Activated T-cell treated with anti-CD3 and anti-CD28 coated beads, Interleukin-2, amount 50 U/mL, for 48 hours (primary cell): ENCODE measurements at regions not wholly inside any gene's neighbourhood (a gene's known extent, or its start where the extent isn't known, plus 50 kb on each side); places are given as distances from the start of the nearest gene placed in this dataset.

Experiments
- DNase-seq, 2 experiments: peaks; one replicate each; pipeline ENCODE4 v3.0.0-alpha.2; 2020

- DNase-seq, result no peak
These were observed 186.3 kb upstream of the ATP11B start for GRCh38 chr3:182606905-182607504.

GRCh38 chr3:182608832-182609231 lies 184.5 kb upstream of the ATP11B start:
- no peak for DNase-seq

DNA sequence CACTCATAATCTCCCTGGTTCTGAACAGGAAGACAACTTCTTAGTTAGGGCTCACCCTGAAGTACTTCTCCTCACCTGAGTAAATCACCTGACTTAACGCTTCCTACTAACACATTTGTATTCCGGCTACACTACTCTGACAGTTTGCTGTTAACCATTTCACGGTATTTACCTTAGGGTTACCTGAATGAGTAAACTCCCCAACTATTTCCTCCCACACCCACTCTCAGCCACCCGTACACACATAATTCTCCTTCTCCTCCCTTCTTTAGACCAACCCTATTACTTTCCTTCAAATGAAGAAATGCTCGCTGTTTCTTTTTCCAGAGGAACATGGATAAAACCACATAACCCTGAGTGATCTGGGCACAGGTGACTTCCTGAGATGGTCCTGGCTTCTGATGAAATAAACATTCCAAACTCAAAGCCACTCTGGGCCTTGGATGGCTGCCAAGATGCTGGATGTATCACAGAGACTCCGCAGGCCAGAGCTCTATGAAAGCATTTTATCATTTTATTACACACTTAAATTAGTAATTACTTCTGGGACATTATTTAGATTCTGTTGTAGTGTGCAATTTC lies 183.6 kb upstream of the ATP11B start:
- no peak for DNase-seq

- no peak for DNase-seq
These were observed 181.0 kb upstream of the ATP11B start for GRCh38 chr3:182612332-182612731.

GRCh38 chr3:182617500-182617899 lies 175.8 kb upstream of the ATP11B start:
- DNase-seq, result no peak

- DNase-seq, result no peak
These were observed 175.1 kb upstream of the ATP11B start for GRCh38 chr3:182618085-182618732.

DNA sequence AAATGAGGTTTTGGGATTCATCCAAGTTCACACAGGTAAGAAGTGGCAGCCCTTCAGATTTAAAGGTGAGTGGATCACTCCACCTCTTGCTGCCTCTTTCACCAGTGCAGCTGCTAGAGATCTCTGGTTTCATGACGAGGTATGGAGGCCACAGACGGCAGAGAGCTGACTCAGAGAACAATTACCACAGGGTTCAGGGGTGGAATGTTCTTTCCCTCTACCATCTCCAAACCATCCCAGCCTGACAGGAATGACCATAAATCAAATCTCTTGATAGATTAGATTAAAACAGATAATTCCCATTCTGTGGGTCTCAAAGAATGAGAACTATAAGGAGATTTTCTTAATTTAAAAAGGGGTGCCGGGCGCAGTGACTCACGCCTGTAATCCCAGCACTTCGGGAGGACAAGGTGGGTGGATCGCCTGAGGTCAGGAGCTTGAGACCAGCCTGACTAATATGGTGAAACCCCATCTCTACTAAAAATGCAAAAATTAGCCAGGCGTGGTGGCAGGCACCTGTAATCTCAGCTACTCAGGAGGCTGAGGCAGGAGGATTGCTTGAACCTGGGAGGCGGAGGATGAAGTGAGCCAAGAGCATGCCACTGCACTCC lies 174.2 kb upstream of the ATP11B start:
- no peak for DNase-seq

DNA sequence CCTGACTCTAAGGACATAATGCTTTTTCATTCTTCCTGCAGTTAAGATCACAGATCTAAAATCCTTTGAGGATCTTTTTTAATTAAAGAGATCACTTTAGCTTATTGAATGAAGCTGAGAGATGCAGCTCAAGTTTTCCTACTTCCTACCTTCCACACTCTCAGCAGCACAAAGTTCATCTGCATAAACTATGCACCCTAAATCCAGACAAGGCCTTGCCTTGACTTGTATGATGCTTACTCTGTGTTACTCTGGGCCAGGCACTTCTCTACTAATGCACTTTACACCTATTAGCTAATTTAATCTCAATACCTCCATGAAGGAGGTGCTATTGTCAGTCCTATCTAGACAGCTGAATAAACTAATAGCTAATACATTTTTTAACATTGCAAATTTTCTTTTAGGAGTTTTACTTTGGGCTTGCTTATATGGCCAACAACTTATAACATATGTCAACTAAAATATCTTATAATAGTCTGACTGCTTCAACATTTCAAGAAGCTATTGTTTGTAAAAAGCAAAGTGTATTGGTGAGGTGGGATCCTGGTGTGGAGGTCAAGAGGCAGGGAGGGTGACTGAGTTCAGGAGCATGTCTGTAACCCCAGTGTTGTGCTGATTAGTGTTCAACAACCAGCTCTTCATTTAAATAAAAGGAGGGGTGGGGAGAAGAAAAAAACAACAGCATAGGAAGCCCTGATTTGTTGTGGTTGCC lies 172.4 kb upstream of the ATP11B start:
- DNase-seq, result no peak

GRCh38 chr3:182621435-182622240 lies 171.7 kb upstream of the ATP11B start:
- DNase-seq, result no peak

- no peak for DNase-seq
These were observed 171.1 kb upstream of the ATP11B start for GRCh38 chr3:182622241-182622545.

DNA sequence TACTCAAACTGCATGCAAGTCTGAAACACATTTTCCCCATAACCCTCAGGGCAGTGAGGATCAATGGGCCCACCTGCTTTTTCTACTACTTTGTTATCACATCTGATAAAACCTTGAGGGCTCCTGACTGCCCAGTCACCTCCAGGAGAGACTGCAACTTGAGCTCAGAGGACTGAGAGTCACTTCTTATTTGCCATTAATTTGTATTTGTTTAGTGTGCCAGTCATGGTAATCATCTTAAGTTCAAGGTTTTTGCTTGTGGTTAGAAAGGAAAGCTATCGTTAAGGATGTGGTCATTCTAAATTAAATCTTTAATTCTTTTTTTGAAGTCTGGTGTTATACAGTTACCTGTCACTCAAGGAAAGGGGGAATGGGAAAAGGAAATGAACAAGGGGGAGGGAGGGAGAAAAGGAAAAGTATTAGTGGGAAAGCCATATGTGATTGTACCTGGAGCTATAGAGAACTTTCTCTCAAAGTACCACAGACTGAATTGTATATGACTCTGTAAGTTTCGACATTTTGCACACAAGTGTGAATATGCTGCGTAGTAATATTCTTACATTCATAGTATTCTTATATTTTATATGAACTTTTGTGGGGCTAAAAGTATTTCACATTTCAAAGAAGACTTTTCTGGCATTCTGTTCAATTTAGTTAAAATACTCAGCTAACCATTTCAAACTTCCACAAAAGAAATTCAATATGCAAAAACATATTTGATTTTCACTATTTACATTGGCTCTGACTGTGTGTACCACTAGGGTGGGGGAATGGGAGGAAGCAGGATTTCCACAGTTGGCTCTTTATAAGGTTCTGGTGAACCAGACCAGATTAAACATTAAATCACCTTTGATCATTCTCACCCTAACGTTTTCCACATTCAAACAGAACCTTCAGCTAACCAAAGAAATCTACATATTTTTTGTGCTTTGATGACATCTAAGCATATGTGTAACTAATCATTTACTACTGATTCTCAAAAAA lies 166.5 kb upstream of the ATP11B start:
- no peak for DNase-seq

DNA sequence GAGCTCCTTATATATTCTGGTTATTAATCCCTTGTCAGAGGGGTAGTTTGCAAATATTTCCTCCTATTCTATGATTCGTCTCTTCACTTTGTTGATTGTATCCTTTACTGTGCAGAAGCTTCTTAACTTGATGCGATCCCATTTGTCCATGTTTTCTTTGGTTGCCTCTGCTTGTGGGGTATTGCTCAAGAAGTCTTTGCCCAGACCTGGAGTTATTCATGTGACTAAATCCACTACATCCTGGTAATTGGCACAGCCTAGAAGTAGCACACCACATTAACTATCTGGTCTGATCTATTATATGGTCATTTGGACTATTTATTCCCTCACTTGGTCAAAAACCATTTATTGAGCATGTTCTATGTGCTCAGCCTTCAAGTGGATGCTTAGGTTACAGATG lies 164.8 kb upstream of the ATP11B start:
- no peak for DNase-seq

DNA sequence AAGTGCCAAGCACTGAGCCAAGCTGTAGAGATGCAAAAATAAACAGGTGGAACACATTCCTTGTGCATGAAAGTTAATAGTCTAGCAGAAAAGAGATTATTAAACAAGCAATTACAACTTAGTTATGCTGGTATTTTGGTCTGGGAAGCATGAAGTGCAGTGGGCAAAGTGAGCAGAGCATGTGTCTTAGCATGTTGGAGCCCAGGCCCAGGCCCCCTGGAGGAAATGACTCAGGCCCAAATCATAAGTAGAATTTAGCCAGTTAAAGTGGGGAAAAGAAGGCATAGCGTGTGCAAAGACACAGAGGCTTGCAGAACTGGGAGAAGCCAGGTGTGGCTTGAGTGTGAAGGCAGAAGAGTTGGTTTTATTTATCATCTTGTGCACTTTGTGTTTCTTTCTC lies 163.8 kb upstream of the ATP11B start:
- no peak for DNase-seq

DNA sequence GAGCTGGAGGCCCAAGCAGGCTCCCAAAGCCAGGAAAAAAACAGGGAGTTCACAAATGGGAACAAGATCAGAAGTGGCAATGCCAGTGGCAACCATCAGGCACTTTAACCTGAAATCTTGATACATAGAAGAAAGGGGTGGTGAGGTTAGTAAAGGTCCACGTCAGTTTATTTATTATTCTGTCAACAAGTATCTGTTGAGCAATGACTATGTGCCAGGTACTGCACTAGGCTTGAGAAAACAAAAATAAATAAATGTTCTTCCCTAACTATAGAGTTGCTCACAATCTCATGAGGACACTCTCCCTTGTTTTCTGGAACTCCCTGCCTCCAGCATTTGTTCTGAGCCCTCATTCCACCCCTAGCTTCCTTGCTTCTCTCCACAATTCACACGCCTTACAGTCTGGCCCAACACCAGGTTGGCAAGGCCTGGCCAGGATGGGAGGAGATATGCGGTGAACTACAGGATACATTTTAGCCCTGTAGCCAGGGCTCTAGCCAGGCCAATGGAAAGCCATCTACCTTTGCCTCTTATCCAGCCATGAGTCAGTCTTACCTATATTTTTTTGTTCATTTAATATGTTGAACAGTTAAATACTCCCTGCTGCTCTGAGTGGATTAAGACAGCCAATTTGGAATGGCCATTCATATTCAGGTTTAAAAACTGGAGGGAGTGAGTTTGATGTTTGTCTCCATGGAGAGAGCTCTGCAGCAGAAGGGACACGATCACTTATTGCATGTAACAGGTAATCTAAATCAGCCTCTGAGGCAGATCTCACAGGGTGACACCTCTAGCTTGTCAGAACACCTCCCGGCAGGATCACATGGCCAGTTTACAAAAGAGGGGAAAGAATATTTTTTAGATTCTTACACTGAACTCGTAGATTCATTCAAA lies 161.9 kb upstream of the ATP11B start:
- DNase-seq, result no peak

GRCh38 chr3:182632077-182632393 lies 161.3 kb upstream of the ATP11B start:
- no peak for DNase-seq

GRCh38 chr3:182633186-182633585 lies 160.1 kb upstream of the ATP11B start:
- no peak for DNase-seq

- no peak for DNase-seq
These were observed 156.7 kb upstream of the ATP11B start for GRCh38 chr3:182636646-182637045.

DNA sequence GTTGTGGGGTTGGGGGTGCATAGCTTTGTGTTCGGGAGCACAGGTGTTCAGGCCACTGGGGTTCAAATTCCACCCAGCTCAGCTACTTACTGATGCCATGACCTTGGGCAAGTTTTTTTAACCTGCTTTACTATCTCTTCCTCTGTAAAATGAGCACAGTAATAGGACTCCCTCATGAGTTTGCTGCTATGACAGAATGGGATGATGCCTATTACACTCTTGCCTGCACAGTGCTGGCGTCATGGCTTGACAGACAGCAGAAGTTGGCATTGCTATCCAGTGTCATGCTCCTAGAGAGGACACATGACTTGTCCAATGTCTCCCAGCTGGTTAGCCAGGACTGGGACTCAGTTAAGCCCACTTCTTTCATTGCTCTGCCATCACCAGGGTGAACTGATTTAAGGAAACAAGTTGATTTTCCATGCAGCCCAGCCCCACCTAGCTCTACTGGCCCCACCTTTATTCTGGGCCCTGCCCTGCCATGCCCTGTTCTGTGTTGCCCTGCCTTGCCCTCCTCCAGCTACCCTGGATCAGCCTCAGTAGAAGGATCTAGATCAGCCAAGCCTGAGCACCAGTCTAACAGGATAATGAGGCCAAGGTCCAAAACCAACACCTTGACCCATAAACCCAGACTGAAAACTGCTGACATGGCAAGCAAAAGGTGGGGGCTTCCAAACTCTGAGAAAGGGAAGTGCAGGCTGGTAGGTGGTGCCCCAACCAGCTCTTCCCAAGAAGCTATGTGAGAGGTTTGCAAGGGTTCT lies 155.8 kb upstream of the ATP11B start:
- DNase-seq, result no peak

- DNase-seq, result no peak
These were observed 149.3 kb upstream of the ATP11B start for GRCh38 chr3:182644013-182644412.
